ENCODE measurements at regions not wholly inside any gene's neighbourhood (a gene's known extent, or its start where the extent isn't known, plus 50 kb on each side); places are given as distances from the start of the nearest gene placed in this dataset.

GRCh38 chr6:84554706-84555105 is 209.7 kb downstream of the TBX18 start:
- FAIRE-seq (no peak), DNase-seq (ENCODE audit: insufficient read length, low spot score) (no peak)
- no peak for TF ChIP-seq CTCF (IDR thresholded peaks at IDR 0.05; ENCODE audit: insufficient read depth, missing control alignments)

- FAIRE-seq, result no peak
- DNase-seq (ENCODE audit: insufficient read length, low spot score), result no peak
- TF ChIP-seq CTCF (IDR thresholded peaks at IDR 0.05; ENCODE audit: insufficient read depth, missing control alignments), result no peak
These were observed 210.3 kb downstream of the TBX18 start for GRCh38 chr6:84554074-84554473.

GRCh38 chr6:84553527-84553926 is 210.9 kb downstream of the TBX18 start:
- no peak for DNase-seq (ENCODE audit: insufficient read length, low spot score)
- no peak for FAIRE-seq

GRCh38 chr6:84551797-84552196 is 212.6 kb downstream of the TBX18 start:
- no peak for FAIRE-seq
- no peak for DNase-seq (ENCODE audit: insufficient read length, low spot score)
- no peak for TF ChIP-seq CTCF (IDR thresholded peaks at IDR 0.05; ENCODE audit: insufficient read depth, missing control alignments)

More at GRCh38 chr6:84553527-84553926, 210.9 kb downstream of the TBX18 start:
- no peak for TF ChIP-seq CTCF (IDR thresholded peaks at IDR 0.05; ENCODE audit: insufficient read depth, missing control alignments)

GRCh38 chr6:84549917-84550316 is 214.5 kb downstream of the TBX18 start:
- no peak for DNase-seq (ENCODE audit: insufficient read length, low spot score)
- no peak for FAIRE-seq
- TF ChIP-seq CTCF (IDR thresholded peaks at IDR 0.05; ENCODE audit: insufficient read depth, missing control alignments), result no peak

- TF ChIP-seq CTCF (IDR thresholded peaks at IDR 0.05; ENCODE audit: insufficient read depth, missing control alignments), result no peak
- DNase-seq (ENCODE audit: insufficient read length, low spot score) (no peak), FAIRE-seq (no peak)
These were observed 217.0 kb downstream of the TBX18 start for GRCh38 chr6:84547341-84547801.

GRCh38 chr6:84546427-84546914 is 217.9 kb downstream of the TBX18 start:
- no peak for FAIRE-seq
- no peak for DNase-seq (ENCODE audit: insufficient read length, low spot score)
- no peak for TF ChIP-seq CTCF (IDR thresholded peaks at IDR 0.05; ENCODE audit: insufficient read depth, missing control alignments)
